H1 (cell line): ENCODE measurements at regions not wholly inside any gene's neighbourhood (a gene's known extent, or its start where the extent isn't known, plus 50 kb on each side); places are given as distances from the start of the nearest gene placed in this dataset.

Experiments
- CTCF ChIA-PET: fragments of 300-600 bp; sonication (Branson Sonifier 250); formaldehyde crosslinking; loops from one replicate; lab custom pipeline; 2021; ENCODE audit not compliant: partially characterized antibody; lab: Charles Lee
- POLR2A ChIA-PET: fragments of 300-600 bp; sonication (Branson Sonifier 250); formaldehyde crosslinking; loops from one replicate; lab custom pipeline; 2021; ENCODE audit warnings: inconsistent platforms; ENCODE audit not compliant: partially characterized antibody; lab: Charles Lee
- DNase-seq, 2 experiments: peaks; one replicate each; pipeline versions ENCODE4 v3.0.0 to v3.0.0-alpha.2; 2010 to 2022; ENCODE audit warnings: low spot score in 2 of 2, low read depth in 1 of 2, mixed read lengths in 1 of 2
- FAIRE-seq: peaks from 2 replicates; lab custom pipeline; 2011; peaks lifted over from hg19 to GRCh38; lab: Jason Lieb, UNC
- H2AFZ ChIP-seq: 2 replicates; pipeline ENCODE4 v1.8.1; 2012; ENCODE audit warnings: low read length, inconsistent platforms
- H2AK5ac ChIP-seq: 2 replicates; pipeline ENCODE4 v1.6.1; 2013; ENCODE audit warnings: low read depth, low read length
- H2BK120ac ChIP-seq: replicated peaks from 2 replicates; pipeline ENCODE3; 2013; ENCODE audit warnings: low read depth, low read length, inconsistent platforms
- H2BK12ac ChIP-seq: 2 replicates; pipeline ENCODE4 v1.6.1; 2013; ENCODE audit warnings: low read depth, low read length
- H2BK15ac ChIP-seq: 2 replicates; pipeline ENCODE4 v1.6.1; 2013; ENCODE audit warnings: low read length
- H2BK20ac ChIP-seq: 2 replicates; pipeline ENCODE4 v1.6.1; 2013; ENCODE audit warnings: low read length
- H2BK5ac ChIP-seq: 2 replicates; pipeline ENCODE4 v1.6.1; 2013; ENCODE audit warnings: low read depth, low read length
- H3K14ac ChIP-seq: 2 replicates; pipeline ENCODE4 v1.6.1; 2013; ENCODE audit warnings: inconsistent platforms; ENCODE audit not compliant: insufficient read length
- H3K18ac ChIP-seq: 2 replicates; pipeline ENCODE4 v1.6.1; 2013; ENCODE audit warnings: low read length; ENCODE audit errors: extremely low read depth
- H3K23ac ChIP-seq: 2 replicates; pipeline ENCODE4 v1.6.1; 2013; ENCODE audit warnings: inconsistent platforms; ENCODE audit not compliant: insufficient read length
- H3K23me2 ChIP-seq: 2 replicates; pipeline ENCODE4 v1.6.1; 2013; ENCODE audit warnings: low read depth, low read length
- H3K27ac ChIP-seq: 2 replicates; pipeline ENCODE4 v1.6.1; 2011; ENCODE audit warnings: low read depth, low read length, inconsistent platforms
- H3K27me3 ChIP-seq, 4 experiments: replicated peaks in 1 of 4; 1 replicate in 1 of 4; 2 replicates in 3 of 4; pipeline versions ENCODE4 v1.6.1 to v1.8.1; 2011 to 2013; ENCODE audit warnings: low read length in 3 of 4, mild to moderate bottlenecking in 3 of 4, inconsistent platforms in 2 of 4, mixed read lengths in 2 of 4, moderate library complexity in 1 of 4; ENCODE audit not compliant: control insufficient read depth in 3 of 4, insufficient read depth in 3 of 4; ENCODE audit errors: extremely low read depth in 1 of 4
- H3K36me3 ChIP-seq, 4 experiments: 2 replicates each; pipeline versions ENCODE4 v1.6.1 to v1.8.1; 2011 to 2013; ENCODE audit warnings: mild to moderate bottlenecking in 4 of 4, low read length in 3 of 4, moderate library complexity in 2 of 4, control low read depth in 1 of 4, inconsistent platforms in 1 of 4; ENCODE audit not compliant: insufficient read depth in 4 of 4, control insufficient read depth in 2 of 4
- H3K4ac ChIP-seq: replicated peaks from 2 replicates; pipeline ENCODE3; 2013; ENCODE audit warnings: low read length, low read depth, mixed read lengths, inconsistent platforms; ENCODE audit not compliant: insufficient read length
- H3K4me1 ChIP-seq, 4 experiments: replicated peaks in 1 of 4; 1 replicate in 1 of 4; 2 replicates in 3 of 4; pipeline versions ENCODE4 v1.6.1 to v1.8.1; 2011 to 2013; ENCODE audit warnings: low read length in 3 of 4, inconsistent platforms in 2 of 4, mixed read lengths in 1 of 4; ENCODE audit not compliant: insufficient read depth in 4 of 4, control insufficient read depth in 3 of 4
- H3K4me2 ChIP-seq, 2 experiments: 2 replicates each; pipeline versions ENCODE4 v1.6.1 to v1.8.1; 2011 to 2013; ENCODE audit warnings: low read depth in 2 of 2, low read length in 2 of 2, control low read depth in 1 of 2, inconsistent platforms in 1 of 2, mild to moderate bottlenecking in 1 of 2; ENCODE audit not compliant: insufficient read depth in 1 of 2
- H3K4me3 ChIP-seq, 4 experiments: fragments of 200-600, 300-600 bp in 1 of 4; sonication (generic), shearing (Covaris generic), sonication (Bioruptor Twin) in 1 of 4; 2 replicates each; pipeline versions ENCODE4 v1.5.1 to v1.8.1; 2011 to 2016; ENCODE audit warnings: low read length in 4 of 4, low read depth in 3 of 4, control low read depth in 2 of 4, inconsistent platforms in 2 of 4, mild to moderate bottlenecking in 2 of 4, mixed read lengths in 1 of 4, moderate library complexity in 1 of 4; ENCODE audit not compliant: insufficient read depth in 2 of 4; ENCODE audit errors: extremely low read depth in 1 of 4
- H3K56ac ChIP-seq: replicated peaks from 2 replicates; pipeline ENCODE3; 2013; ENCODE audit warnings: low read depth, mild to moderate bottlenecking, mixed read lengths, low read length, inconsistent platforms; ENCODE audit not compliant: insufficient read length
- H3K79me1 ChIP-seq: 2 replicates; pipeline ENCODE4 v1.6.1; 2013; ENCODE audit warnings: low read depth, low read length, control low read depth
- H3K79me2 ChIP-seq, 2 experiments: 2 replicates each; pipeline versions ENCODE4 v1.6.1 to v1.8.1; 2012 to 2013; ENCODE audit warnings: low read length in 2 of 2, mild to moderate bottlenecking in 2 of 2, inconsistent platforms in 1 of 2; ENCODE audit not compliant: insufficient read depth in 2 of 2, control insufficient read depth in 1 of 2
- H3K9ac ChIP-seq, 4 experiments: replicated peaks in 1 of 4; 1 replicate in 1 of 4; 2 replicates in 3 of 4; pipeline versions ENCODE4 v1.6.1 to v1.8.1; 2011 to 2013; ENCODE audit warnings: low read depth in 3 of 4, low read length in 3 of 4, control low read depth in 2 of 4, mild to moderate bottlenecking in 2 of 4, moderate library complexity in 2 of 4, inconsistent platforms in 1 of 4; ENCODE audit errors: extremely low read depth in 1 of 4
- H3K9me3 ChIP-seq, 2 experiments: 2 replicates each; pipeline versions ENCODE4 v1.6.1 to v1.8.1; 2012 to 2013; ENCODE audit warnings: mild to moderate bottlenecking in 2 of 2, moderate library complexity in 2 of 2, control low read depth in 1 of 2, inconsistent platforms in 1 of 2, low read depth in 1 of 2, low read length in 1 of 2, mixed read lengths in 1 of 2; ENCODE audit not compliant: insufficient read depth in 2 of 2
- H4K20me1 ChIP-seq, 2 experiments: replicated peaks in 1 of 2; 2 replicates each; pipeline versions ENCODE3 to v1.8.1; 2011 to 2013; ENCODE audit warnings: inconsistent platforms in 2 of 2, low read length in 2 of 2, mild to moderate bottlenecking in 1 of 2; ENCODE audit not compliant: insufficient read depth in 2 of 2, control insufficient read depth in 1 of 2
- H4K5ac ChIP-seq: 2 replicates; pipeline ENCODE4 v1.6.1; 2013; ENCODE audit warnings: low read length, low read depth, mixed read lengths, inconsistent platforms; ENCODE audit not compliant: insufficient read length
- H4K8ac ChIP-seq: 2 replicates; pipeline ENCODE4 v1.8.0; 2013; ENCODE audit warnings: mild to moderate bottlenecking, moderate library complexity, low read length, inconsistent platforms; ENCODE audit not compliant: insufficient read depth; ENCODE audit errors: extremely low read depth
- H4K91ac ChIP-seq: replicated peaks from 2 replicates; pipeline ENCODE3; 2013; ENCODE audit warnings: low read length, mixed read lengths, inconsistent platforms; ENCODE audit not compliant: insufficient read length
- BCL11A ChIP-seq, 2 experiments: IDR thresholded peaks; one replicate each; pipeline ENCODE4 v1.6.1; 2011; ENCODE audit warnings: low read depth in 2 of 2, low read length in 2 of 2, mild to moderate bottlenecking in 2 of 2
- CEBPB ChIP-seq: IDR thresholded peaks from 2 replicates; pipeline ENCODE4 v1.6.1; 2012; ENCODE audit warnings: low read depth, low read length
- CHD1 ChIP-seq: IDR thresholded peaks from 2 replicates; pipeline ENCODE4 v1.6.1; 2012; ENCODE audit warnings: low read depth, low read length, improper control_type of control experiment
- CTBP2 ChIP-seq: IDR thresholded peaks from 2 replicates; pipeline ENCODE4 v1.7.0; 2011; ENCODE audit warnings: borderline replicate concordance, mild to moderate bottlenecking, moderate library complexity, mixed read lengths, low read length; ENCODE audit not compliant: insufficient read depth, insufficient read length
- GTF2F1 ChIP-seq: IDR thresholded peaks from 2 replicates; pipeline ENCODE4 v1.6.1; 2012; ENCODE audit warnings: low read depth, low read length, improper control_type of control experiment, borderline replicate concordance
- MAFK ChIP-seq: IDR thresholded peaks from 2 replicates; pipeline ENCODE4 v1.6.1; 2012; ENCODE audit warnings: low read depth, mild to moderate bottlenecking, improper control_type of control experiment, low read length
- PHF8 ChIP-seq: fragments of 200-600 bp; sonication (generic); conservative IDR thresholded peaks from 2 replicates; pipeline ENCODE4 v1.7.1; 2012; ENCODE audit warnings: low read depth, mild to moderate bottlenecking, inconsistent platforms, low read length, moderate library complexity
- RAD21 ChIP-seq, 2 experiments: IDR thresholded peaks in 1 of 2; conservative IDR thresholded peaks in 1 of 2; 2 replicates each; pipeline ENCODE4 v1.6.1; 2011; ENCODE audit warnings: low read depth in 2 of 2, low read length in 2 of 2, improper control_type of control experiment in 1 of 2, inconsistent platforms in 1 of 2, mild to moderate bottlenecking in 1 of 2, moderate library complexity in 1 of 2
- SP1 ChIP-seq: IDR thresholded peaks from 2 replicates; pipeline ENCODE4 v1.6.1; 2011; ENCODE audit warnings: low read depth, low read length
- TAF1 ChIP-seq: IDR thresholded peaks from 2 replicates; pipeline ENCODE4 v1.6.1; 2011; ENCODE audit warnings: mild to moderate bottlenecking, low read depth, low read length
- YY1 ChIP-seq: IDR thresholded peaks from 2 replicates; pipeline ENCODE4 v1.6.1; 2011; ENCODE audit warnings: low read depth, mild to moderate bottlenecking, low read length
- WGBS, 2 experiments: shearing (Covaris generic) in 1 of 2; methylation state at CpG; one replicate each; pipeline versions ENCODE4 v1.1.6 to v1.1.7; 2013 to 2015; ENCODE audit warnings: low lambda C conversion rate in 2 of 2, mixed read lengths in 2 of 2, inconsistent platforms in 1 of 2, low coverage in 1 of 2, missing lambda C conversion rate in 1 of 2; ENCODE audit not compliant: insufficient replicate concordance in 2 of 2, insufficient coverage in 1 of 2, insufficient read length in 1 of 2; ENCODE audit errors: extremely low coverage in 1 of 2, missing lambda C conversion rate in 1 of 2; 5-methylcytosine and 5-hydroxymethylcytosine counted together
- TF ChIP-seq, protein P1 (sequence below), 3 experiments: IDR thresholded peaks; 1 replicate in 2 of 3; 2 replicates in 1 of 3; pipeline versions ENCODE4 v1.5.1 to v1.6.1; 2011; ENCODE audit warnings: low read length in 3 of 3, mild to moderate bottlenecking in 3 of 3, inconsistent platforms in 2 of 3, low read depth in 1 of 3, moderate library complexity in 1 of 3; ENCODE audit not compliant: insufficient read depth in 1 of 3; ENCODE audit errors: control extremely low read depth in 1 of 3

DNA sequence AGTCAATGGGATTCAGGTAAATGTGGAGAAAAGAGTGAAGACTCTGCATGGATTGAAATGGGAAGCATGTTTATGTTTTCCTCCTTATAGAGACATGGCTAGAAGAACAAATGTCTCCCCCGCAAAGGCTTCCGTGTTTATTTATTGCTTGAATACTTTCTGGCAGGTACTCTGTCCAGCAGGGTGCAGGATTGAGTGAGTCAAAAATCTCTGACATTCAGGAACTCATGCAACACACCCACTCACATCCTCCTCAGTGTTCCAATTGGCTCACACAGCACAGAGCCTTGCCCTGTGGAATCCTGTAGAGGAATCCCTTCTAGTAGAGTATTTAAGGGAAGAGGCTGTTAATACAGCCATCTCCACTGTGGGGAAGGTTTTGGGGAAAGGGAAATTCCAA is 290.3 kb upstream of the VWC2 start:
- no peak for FAIRE-seq
- H2BK15ac ChIP-seq, result no peak overlapping the region
- no peak overlapping the region for H3K14ac ChIP-seq
- no peaks in the 10 kb centered on the region for H3K36me3 ChIP-seq
- H3K56ac ChIP-seq, result no peak overlapping the region
- H4K8ac ChIP-seq, result no peak overlapping the region
- H2BK120ac ChIP-seq, result no peak overlapping the region
- no peaks in the 10 kb centered on the region for H3K9me3 ChIP-seq
- H3K27me3 ChIP-seq, result no peaks in the 10 kb centered on the region
- 91% methylated on average over 2 of the region's 2 CpGs; no CpG with 5 or more reads in 1 of the 2 experiments for WGBS, 2 experiments
- H3K4ac ChIP-seq, result no peak overlapping the region
- POLR2A ChIA-PET, result no interaction called here
- H3K4me1 ChIP-seq, result peaks cover 0 to 12% (median 6%) of the 10 kb centered on the region in 4 experiments; a peak in 5 of 7 replicates
- CTCF ChIA-PET, result interaction anchor here (0.8 kb wide), 1 partner anchor 1267 kb away, joined by 3 read pairs; no protein-coding TSS in a partner anchor
- H3K79me2 ChIP-seq, result no peaks in the 10 kb centered on the region
- H2AK5ac ChIP-seq, result no peak overlapping the region
- H2BK20ac ChIP-seq, result no peak overlapping the region; the same call in 1 of the 2 replicates
- H3K4me3 ChIP-seq, result no peak overlapping the region
- no peak overlapping the region for H2AFZ ChIP-seq
- H4K91ac ChIP-seq, result no peak overlapping the region
- H3K23me2 ChIP-seq, result no peaks in the 10 kb centered on the region
- H3K79me1 ChIP-seq, result no peaks in the 10 kb centered on the region
- no peak for DNase-seq
- no peak overlapping the region for H3K27ac ChIP-seq
- no peak overlapping the region for H2BK12ac ChIP-seq
- no peak overlapping the region for H3K9ac ChIP-seq
- no peak overlapping the region for H3K23ac ChIP-seq
- H2BK5ac ChIP-seq, result peak overlapping the region; percentile 17; the same call in 1 of the 2 replicates
- no peak overlapping the region for H4K5ac ChIP-seq
- no peak overlapping the region for H3K18ac ChIP-seq
- no peaks in the 10 kb centered on the region for H4K20me1 ChIP-seq
- no peak overlapping the region for H3K4me2 ChIP-seq
- no peak for TF ChIP-seq YY1
- no peak for TF ChIP-seq CTBP2
- TF ChIP-seq, protein P1, sequence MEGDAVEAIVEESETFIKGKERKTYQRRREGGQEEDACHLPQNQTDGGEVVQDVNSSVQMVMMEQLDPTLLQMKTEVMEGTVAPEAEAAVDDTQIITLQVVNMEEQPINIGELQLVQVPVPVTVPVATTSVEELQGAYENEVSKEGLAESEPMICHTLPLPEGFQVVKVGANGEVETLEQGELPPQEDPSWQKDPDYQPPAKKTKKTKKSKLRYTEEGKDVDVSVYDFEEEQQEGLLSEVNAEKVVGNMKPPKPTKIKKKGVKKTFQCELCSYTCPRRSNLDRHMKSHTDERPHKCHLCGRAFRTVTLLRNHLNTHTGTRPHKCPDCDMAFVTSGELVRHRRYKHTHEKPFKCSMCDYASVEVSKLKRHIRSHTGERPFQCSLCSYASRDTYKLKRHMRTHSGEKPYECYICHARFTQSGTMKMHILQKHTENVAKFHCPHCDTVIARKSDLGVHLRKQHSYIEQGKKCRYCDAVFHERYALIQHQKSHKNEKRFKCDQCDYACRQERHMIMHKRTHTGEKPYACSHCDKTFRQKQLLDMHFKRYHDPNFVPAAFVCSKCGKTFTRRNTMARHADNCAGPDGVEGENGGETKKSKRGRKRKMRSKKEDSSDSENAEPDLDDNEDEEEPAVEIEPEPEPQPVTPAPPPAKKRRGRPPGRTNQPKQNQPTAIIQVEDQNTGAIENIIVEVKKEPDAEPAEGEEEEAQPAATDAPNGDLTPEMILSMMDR (IDR thresholded peaks at IDR 0.05; ENCODE audit: control extremely low read depth in 1 of 3, insufficient read depth in 1 of 3, low read depth in 1 of 3, low read length in 3 of 3), result peak in 1 of 3 experiments; percentile 25; a peak in 2 of 4 replicates
- peak; percentile 24 to 42; a peak in 3 of 4 replicates for TF ChIP-seq RAD21 (IDR thresholded peaks at IDR 0.05 in 1 of 2, conservative IDR thresholded peaks at IDR 0.05 in 1 of 2; ENCODE audit: low read depth in 2 of 2, low read length in 2 of 2)
- TF ChIP-seq MAFK, result no peak
- no peak for TF ChIP-seq CEBPB
- no peak for TF ChIP-seq CHD1
- no peak for TF ChIP-seq BCL11A (IDR thresholded peaks at IDR 0.05; ENCODE audit: low read depth in 2 of 2, low read length in 2 of 2)
- TF ChIP-seq PHF8, result no peak
- no peak for TF ChIP-seq SP1
- TF ChIP-seq TAF1, result no peak
- TF ChIP-seq GTF2F1, result no peak
